Neural cell (in vitro differentiated cells): ENCODE measurements at regions not wholly inside any gene's neighbourhood (a gene's known extent, or its start where the extent isn't known, plus 50 kb on each side); places are given as distances from the start of the nearest gene placed in this dataset.

Experiments
- H2AFZ ChIP-seq: fragments of 200-600, 300-800 bp; sonication (generic), shearing (Covaris generic); 2 replicates; pipeline ENCODE4 v1.6.0; 2014; ENCODE audit warnings: low read depth, mild to moderate bottlenecking, antibody characterized with exemption, low read length, moderate library complexity
- H3F3A ChIP-seq: fragments of 200-600 bp; shearing (Covaris generic); 2 replicates; pipeline ENCODE4 v1.6.1; 2016; ENCODE audit warnings: mild to moderate bottlenecking, moderate library complexity, mixed read lengths, antibody characterized with exemption, low read length; ENCODE audit not compliant: insufficient read depth, poor library complexity, severe bottlenecking
- H3K27ac ChIP-seq: fragments of 200-600, 300-800 bp; sonication (generic), shearing (Covaris generic); 2 replicates; pipeline ENCODE4 v1.5.1; 2014; ENCODE audit warnings: mild to moderate bottlenecking, low read length, moderate library complexity
- H3K27me3 ChIP-seq: fragments of 300-800, 200-600 bp; sonication (generic), shearing (Covaris generic); 2 replicates; pipeline ENCODE4 v1.6.0; 2014; ENCODE audit warnings: mild to moderate bottlenecking, low read depth, low read length, moderate library complexity; ENCODE audit not compliant: insufficient read depth
- H3K36me3 ChIP-seq: fragments of 300-800, 200-600 bp; sonication (generic), shearing (Covaris generic); 2 replicates; pipeline ENCODE4 v1.5.1; 2014; ENCODE audit warnings: mild to moderate bottlenecking, antibody characterized with exemption, low read length, moderate library complexity; ENCODE audit not compliant: insufficient read depth
- H3K4me2 ChIP-seq: fragments of 300-800, 200-600 bp; sonication (generic), shearing (Covaris generic); 2 replicates; pipeline ENCODE4 v1.6.0; 2014; ENCODE audit warnings: mild to moderate bottlenecking, low read length
- H3K4me3 ChIP-seq: fragments of 300-800, 200-600 bp; sonication (generic), shearing (Covaris generic); 2 replicates; pipeline ENCODE4 v1.5.1; 2014; ENCODE audit warnings: mild to moderate bottlenecking, low read length, moderate library complexity
- H3K79me2 ChIP-seq: fragments of 200-600 bp; shearing (Covaris generic); replicated peaks from 2 replicates; pipeline ENCODE4 v1.6.0; 2014; ENCODE audit warnings: mild to moderate bottlenecking, low read length, moderate library complexity; ENCODE audit not compliant: insufficient read depth
- H3K9ac ChIP-seq: fragments of 300-800, 200-600 bp; sonication (generic), shearing (Covaris generic); 2 replicates; pipeline ENCODE4 v1.6.1; 2016; ENCODE audit warnings: mild to moderate bottlenecking, low read length, mixed read lengths
- H3K9me2 ChIP-seq: fragments of 200-600 bp; shearing (Covaris generic); 2 replicates; pipeline ENCODE4 v1.6.1; 2016; ENCODE audit warnings: mild to moderate bottlenecking, low read length, mixed read lengths; ENCODE audit not compliant: insufficient read depth
- H3K9me3 ChIP-seq: fragments of 200-600, 300-800 bp; sonication (generic), shearing (Covaris generic); 2 replicates; pipeline ENCODE4 v1.6.1; 2016; ENCODE audit warnings: mild to moderate bottlenecking, mixed run types, low read length, moderate library complexity, mixed read lengths
- H4K20me1 ChIP-seq: fragments of 200-600 bp; shearing (Covaris generic); 2 replicates; pipeline ENCODE4 v1.6.1; 2016; ENCODE audit warnings: mild to moderate bottlenecking, mixed run types; ENCODE audit not compliant: insufficient read depth
- EP300 ChIP-seq: fragments of 450-650 bp; conservative IDR thresholded peaks from 2 replicates; pipeline ENCODE4 v1.6.1; 2014; ENCODE audit warnings: antibody characterized with exemption, mild to moderate bottlenecking, moderate library complexity; ENCODE audit not compliant: poor library complexity, severe bottlenecking
- EZH2 ChIP-seq: fragments of 200-600, 300-800 bp; shearing (Covaris generic), sonication (generic); IDR thresholded peaks from 2 replicates; pipeline ENCODE4 v1.6.1; 2014; ENCODE audit warnings: antibody characterized with exemption, low read length, borderline replicate concordance, mild to moderate bottlenecking; ENCODE audit not compliant: insufficient read depth, poor library complexity, severe bottlenecking
- MXI1 ChIP-seq: fragments of 450-650 bp; conservative IDR thresholded peaks from 2 replicates; pipeline ENCODE4 v1.6.1; 2014; ENCODE audit warnings: antibody characterized with exemption, mild to moderate bottlenecking; ENCODE audit not compliant: poor library complexity, severe bottlenecking
- POLR2AphosphoS5 ChIP-seq: IDR thresholded peaks from 2 replicates; pipeline ENCODE4 v1.6.1; 2012
- RAD21 ChIP-seq: fragments of 450-650 bp; conservative IDR thresholded peaks from 2 replicates; pipeline ENCODE4 v1.6.1; 2014; ENCODE audit warnings: antibody characterized with exemption, mild to moderate bottlenecking, moderate library complexity
- SMC3 ChIP-seq: fragments of 450-650 bp; conservative IDR thresholded peaks from 2 replicates; pipeline ENCODE4 v1.6.1; 2014; ENCODE audit warnings: antibody characterized with exemption, mild to moderate bottlenecking, moderate library complexity; ENCODE audit not compliant: poor library complexity
- TAF1 ChIP-seq: IDR thresholded peaks from 2 replicates; pipeline ENCODE4 v1.6.1; 2012; ENCODE audit warnings: low read depth
- TF ChIP-seq, protein P1 (sequence below): fragments of 450-650 bp; IDR thresholded peaks from 2 replicates; pipeline ENCODE4 v1.5.1; 2014; ENCODE audit warnings: antibody characterized with exemption, mild to moderate bottlenecking, moderate library complexity; ENCODE audit not compliant: poor library complexity, severe bottlenecking
- TF ChIP-seq, protein P2 (sequence below): IDR thresholded peaks from 2 replicates; pipeline ENCODE4 v1.6.1; 2012; ENCODE audit warnings: borderline replicate concordance

DNA sequence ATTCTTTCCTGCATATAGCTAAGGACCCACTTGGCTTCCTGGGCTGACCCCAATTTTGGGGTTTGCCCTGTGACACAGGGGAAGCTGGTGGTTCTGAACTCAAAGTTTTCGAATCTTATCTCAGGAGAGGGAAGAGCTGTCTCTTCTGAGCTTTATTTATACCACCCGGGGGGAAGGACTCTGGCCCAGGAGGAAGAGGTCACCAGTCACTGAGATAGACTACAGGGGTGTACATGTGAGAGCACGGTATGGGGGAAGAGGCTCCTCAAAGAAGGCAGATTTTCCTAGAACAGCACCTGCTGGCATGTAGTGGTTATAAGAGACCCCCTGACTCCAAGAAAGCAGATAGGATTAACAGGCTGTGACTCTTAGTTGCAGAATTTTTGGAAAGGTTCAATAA lies 101.8 kb upstream of the ELMO1 start:
- no peak overlapping the region for H3K9ac ChIP-seq
- no peak overlapping the region for H2AFZ ChIP-seq
- H3K36me3 ChIP-seq, result no peaks in the 10 kb centered on the region
- TF ChIP-seq TAF1, result no peak
- no peak for TF ChIP-seq EP300
- no peak for TF ChIP-seq POLR2AphosphoS5
- no peak for TF ChIP-seq EZH2
- TF ChIP-seq, protein P1, sequence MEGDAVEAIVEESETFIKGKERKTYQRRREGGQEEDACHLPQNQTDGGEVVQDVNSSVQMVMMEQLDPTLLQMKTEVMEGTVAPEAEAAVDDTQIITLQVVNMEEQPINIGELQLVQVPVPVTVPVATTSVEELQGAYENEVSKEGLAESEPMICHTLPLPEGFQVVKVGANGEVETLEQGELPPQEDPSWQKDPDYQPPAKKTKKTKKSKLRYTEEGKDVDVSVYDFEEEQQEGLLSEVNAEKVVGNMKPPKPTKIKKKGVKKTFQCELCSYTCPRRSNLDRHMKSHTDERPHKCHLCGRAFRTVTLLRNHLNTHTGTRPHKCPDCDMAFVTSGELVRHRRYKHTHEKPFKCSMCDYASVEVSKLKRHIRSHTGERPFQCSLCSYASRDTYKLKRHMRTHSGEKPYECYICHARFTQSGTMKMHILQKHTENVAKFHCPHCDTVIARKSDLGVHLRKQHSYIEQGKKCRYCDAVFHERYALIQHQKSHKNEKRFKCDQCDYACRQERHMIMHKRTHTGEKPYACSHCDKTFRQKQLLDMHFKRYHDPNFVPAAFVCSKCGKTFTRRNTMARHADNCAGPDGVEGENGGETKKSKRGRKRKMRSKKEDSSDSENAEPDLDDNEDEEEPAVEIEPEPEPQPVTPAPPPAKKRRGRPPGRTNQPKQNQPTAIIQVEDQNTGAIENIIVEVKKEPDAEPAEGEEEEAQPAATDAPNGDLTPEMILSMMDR, result no peak
- no peaks in the 10 kb centered on the region for H3K9me3 ChIP-seq
- no peaks in the 10 kb centered on the region for H3K9me2 ChIP-seq
- no peak overlapping the region for H3K4me2 ChIP-seq
- no peaks in the 10 kb centered on the region for H3K79me2 ChIP-seq
- no peaks in the 10 kb centered on the region for H3F3A ChIP-seq
- no peak overlapping the region for H3K27ac ChIP-seq
- H4K20me1 ChIP-seq, result no peaks in the 10 kb centered on the region
- H3K27me3 ChIP-seq, result no peaks in the 10 kb centered on the region
- H3K4me3 ChIP-seq, result no peak overlapping the region

DNA sequence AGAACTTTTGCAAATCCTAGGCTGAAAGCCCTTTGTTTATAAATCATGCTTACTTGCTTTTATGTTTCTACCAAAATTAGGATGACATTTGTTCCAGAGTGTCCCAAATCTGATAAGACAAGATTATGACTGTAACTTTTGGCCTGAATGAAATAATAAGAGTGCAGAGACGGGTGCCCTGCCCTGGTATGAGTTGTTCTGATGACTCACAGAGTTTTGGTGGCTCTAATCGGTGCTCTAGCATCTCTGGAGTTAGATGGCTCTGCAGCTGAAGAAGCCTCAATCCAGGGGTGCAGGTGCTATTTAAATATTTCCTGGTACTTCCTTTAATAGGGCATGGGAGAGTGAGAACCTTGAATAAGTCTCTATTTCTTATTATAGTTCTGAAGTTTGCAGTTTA lies 102.2 kb upstream of the ELMO1 start:
- TF ChIP-seq TAF1 (no peak), RAD21 (no peak), MXI1 (no peak), SMC3 (no peak), POLR2AphosphoS5 (no peak), EZH2 (no peak), EP300 (no peak)
- TF ChIP-seq, protein P2, sequence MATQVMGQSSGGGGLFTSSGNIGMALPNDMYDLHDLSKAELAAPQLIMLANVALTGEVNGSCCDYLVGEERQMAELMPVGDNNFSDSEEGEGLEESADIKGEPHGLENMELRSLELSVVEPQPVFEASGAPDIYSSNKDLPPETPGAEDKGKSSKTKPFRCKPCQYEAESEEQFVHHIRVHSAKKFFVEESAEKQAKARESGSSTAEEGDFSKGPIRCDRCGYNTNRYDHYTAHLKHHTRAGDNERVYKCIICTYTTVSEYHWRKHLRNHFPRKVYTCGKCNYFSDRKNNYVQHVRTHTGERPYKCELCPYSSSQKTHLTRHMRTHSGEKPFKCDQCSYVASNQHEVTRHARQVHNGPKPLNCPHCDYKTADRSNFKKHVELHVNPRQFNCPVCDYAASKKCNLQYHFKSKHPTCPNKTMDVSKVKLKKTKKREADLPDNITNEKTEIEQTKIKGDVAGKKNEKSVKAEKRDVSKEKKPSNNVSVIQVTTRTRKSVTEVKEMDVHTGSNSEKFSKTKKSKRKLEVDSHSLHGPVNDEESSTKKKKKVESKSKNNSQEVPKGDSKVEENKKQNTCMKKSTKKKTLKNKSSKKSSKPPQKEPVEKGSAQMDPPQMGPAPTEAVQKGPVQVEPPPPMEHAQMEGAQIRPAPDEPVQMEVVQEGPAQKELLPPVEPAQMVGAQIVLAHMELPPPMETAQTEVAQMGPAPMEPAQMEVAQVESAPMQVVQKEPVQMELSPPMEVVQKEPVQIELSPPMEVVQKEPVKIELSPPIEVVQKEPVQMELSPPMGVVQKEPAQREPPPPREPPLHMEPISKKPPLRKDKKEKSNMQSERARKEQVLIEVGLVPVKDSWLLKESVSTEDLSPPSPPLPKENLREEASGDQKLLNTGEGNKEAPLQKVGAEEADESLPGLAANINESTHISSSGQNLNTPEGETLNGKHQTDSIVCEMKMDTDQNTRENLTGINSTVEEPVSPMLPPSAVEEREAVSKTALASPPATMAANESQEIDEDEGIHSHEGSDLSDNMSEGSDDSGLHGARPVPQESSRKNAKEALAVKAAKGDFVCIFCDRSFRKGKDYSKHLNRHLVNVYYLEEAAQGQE, result no peak
- TF ChIP-seq, protein P1, result no peak
- Histone ChIP-seq H3K27me3 (no peaks in the 10 kb centered on the region), H3K9ac (no peak overlapping the region), H3K9me3 (no peaks in the 10 kb centered on the region), H3K79me2 (no peaks in the 10 kb centered on the region), H3K36me3 (no peaks in the 10 kb centered on the region), H3K9me2 (no peaks in the 10 kb centered on the region), H3F3A (no peaks in the 10 kb centered on the region), H3K27ac (no peak overlapping the region), H2AFZ (no peak overlapping the region), H4K20me1 (no peaks in the 10 kb centered on the region), H3K4me3 (no peak overlapping the region), H3K4me2 (no peak overlapping the region)
